Motor neuron (in vitro differentiated cells): ENCODE measurements at regions not wholly inside any gene's neighbourhood (a gene's known extent, or its start where the extent isn't known, plus 50 kb on each side); places are given as distances from the start of the nearest gene placed in this dataset.

Experiments used
- ATAC-seq, 8 experiments: fragments of 200-7000 bp; cut with Tn5 transposase; replicated peaks in 6 of 8; 2 replicates each; pipeline ENCODE4 v1.8.0; 2021; ENCODE audit warnings: mild to moderate bottlenecking in 8 of 8, moderate library complexity in 8 of 8
- H3K27ac ChIP-seq, 2 donors: fragments of 250-450 bp; sonication (Bioruptor Pico); 2 replicates each; pipeline ENCODE4 v1.9.0; 2021; ENCODE audit warnings: antibody characterized with exemption in 2 of 2, mild to moderate bottlenecking in 2 of 2, moderate library complexity in 1 of 2
- H3K4me1 ChIP-seq, 2 donors: fragments of 250-450 bp; sonication (Bioruptor Pico); replicated peaks in 1 of 2; 2 replicates each; pipeline ENCODE4 v1.6.1; 2021; ENCODE audit warnings: antibody characterized with exemption in 2 of 2, mild to moderate bottlenecking in 2 of 2, moderate library complexity in 1 of 2
- H3K4me3 ChIP-seq, 5 donors: fragments of 250-450 bp; sonication (Bioruptor Pico); 2 replicates each; pipeline ENCODE4 v1.9.0; 2021; ENCODE audit warnings: antibody characterized with exemption in 5 of 5, mild to moderate bottlenecking in 5 of 5, moderate library complexity in 4 of 5
- WGBS, 10 experiments: fragments of 450-650 bp; shearing (Covaris generic); methylation state at CpG; one replicate each; pipeline ENCODE4 v1.0.0; 2022; 5-methylcytosine and 5-hydroxymethylcytosine counted together
- in situ Hi-C, 9 experiments: fragments of 400-800 bp; cut with MboI; loops; one replicate each; pipeline ENCODE4 v1.15.0; 2021; ENCODE audit warnings: low sequenced_read_pairs in 9 of 9, low pct_unique_long_range_greater_than_20kb in 2 of 9; ENCODE audit not compliant: unreplicated experiment in 9 of 9

DNA sequence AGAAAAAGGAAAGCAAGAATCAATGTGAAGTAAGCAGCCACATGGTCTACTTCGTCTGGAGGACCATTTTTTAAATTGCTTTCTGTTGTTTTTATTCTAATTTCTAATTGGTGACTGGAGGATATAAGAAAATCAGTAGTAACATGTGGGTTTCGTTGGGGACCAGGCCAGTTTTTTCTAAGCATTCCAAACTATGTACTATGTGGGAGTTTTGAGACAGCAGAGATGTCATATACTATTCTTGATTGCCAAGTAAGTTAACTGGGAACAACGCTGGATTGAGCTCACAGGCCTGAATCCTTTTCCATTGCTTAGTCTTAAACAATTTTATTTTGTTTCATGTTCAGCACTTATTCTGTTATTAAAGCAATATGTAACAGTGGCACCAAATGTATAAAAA is 225.7 kb downstream of the TMEM167A start:
- in situ Hi-C loops, result loop anchor here in 1 of 9 experiments (25.0 kb wide), 1 partner anchor 89 kb away; no protein-coding TSS in a partner anchor
- WGBS, 10 experiments, result 30 to 100% (median 86%) methylated on average over 2 to 3 of the region's 3 CpGs; no CpG with 5 or more reads in 1 of the 10 experiments
- Histone ChIP-seq H3K4me1 (peaks cover 13 to 16% of the 10 kb centered on the region in 2 donors), H3K27ac (no peak overlapping the region), H3K4me3 (no peak overlapping the region)
- no peak for ATAC-seq

DNA sequence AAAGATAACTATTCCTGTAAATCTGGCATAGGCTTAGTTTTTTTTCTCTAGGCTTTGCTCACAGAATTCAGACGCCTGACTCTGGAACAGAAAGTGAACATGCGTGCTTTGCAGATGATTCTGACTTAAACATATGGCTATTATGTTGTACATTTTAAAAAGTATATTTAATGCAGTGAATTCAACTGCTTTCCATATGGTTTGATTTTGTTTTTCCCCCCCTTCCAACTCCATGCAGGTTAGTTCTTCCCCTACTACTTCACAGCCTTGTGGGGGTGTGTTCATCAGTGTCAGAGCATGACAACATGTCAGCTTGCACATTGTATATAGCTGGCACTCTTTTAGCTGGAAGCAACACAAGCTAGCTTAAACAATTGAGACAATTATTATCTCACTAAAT is 226.8 kb downstream of the TMEM167A start:
- Histone ChIP-seq H3K27ac (no peak overlapping the region), H3K4me1 (peaks cover 11 to 13% of the 10 kb centered on the region in 2 donors), H3K4me3 (no peak overlapping the region)
- whole genome bisulfite sequencing, 10 experiments, result 66 to 100% (median 89%) methylated on average over 1 to 2 of the region's 2 CpGs; no CpG with 5 or more reads in 4 of the 10 experiments
- ATAC-seq, result no peak
- in situ Hi-C loops, result loop anchor here in 1 of 9 experiments (25.0 kb wide), 1 partner anchor 88 kb away; no protein-coding TSS in a partner anchor

DNA sequence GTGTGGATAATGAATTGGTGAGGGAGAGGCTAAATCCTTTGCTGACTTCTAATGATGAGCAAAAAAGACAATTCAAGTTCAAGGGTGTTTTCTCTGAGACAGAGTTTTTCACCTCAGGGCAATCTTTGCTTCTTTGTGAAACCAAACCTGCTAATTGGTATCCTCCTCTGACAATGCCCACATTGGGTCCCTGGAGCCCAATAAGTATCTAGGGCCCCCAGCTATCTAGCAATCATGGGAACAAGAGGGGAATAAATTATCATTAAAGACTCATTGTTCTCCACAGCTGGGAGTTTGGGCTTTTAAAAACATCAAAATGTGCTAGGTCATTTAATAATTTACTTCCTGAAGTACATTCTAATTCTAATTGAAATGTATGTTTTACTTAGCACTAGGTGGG is 227.3 kb downstream of the TMEM167A start:
- ATAC-seq, result no peak
- in situ Hi-C loops, result loop anchor here in 1 of 9 experiments (25.0 kb wide), 1 partner anchor 88 kb away; no protein-coding TSS in a partner anchor
- Histone ChIP-seq H3K4me3 (no peak overlapping the region), H3K27ac (no peak overlapping the region), H3K4me1 (peaks cover 11 to 13% of the 10 kb centered on the region in 2 donors)

DNA sequence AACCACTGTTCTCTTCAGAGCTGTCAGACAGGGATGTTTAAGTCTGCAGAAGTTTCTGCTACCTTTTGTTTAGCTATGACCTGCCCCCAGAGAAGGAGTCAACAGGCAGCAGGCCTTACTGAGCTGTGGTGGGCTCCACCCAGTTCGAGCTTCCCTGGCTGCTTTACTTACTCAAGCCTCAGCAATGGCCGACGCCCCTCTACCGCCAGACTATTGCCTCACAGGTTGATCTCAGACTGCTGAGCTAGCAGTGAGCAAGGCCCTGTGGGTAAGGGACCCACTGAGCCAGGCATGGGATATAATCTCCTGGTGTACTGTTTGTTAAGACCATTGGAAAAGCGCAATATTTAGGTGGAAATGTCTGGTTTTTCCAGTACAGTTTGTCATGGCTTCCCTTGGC is 229.6 kb downstream of the TMEM167A start:
- H3K4me1 ChIP-seq, result peaks cover 11 to 13% of the 10 kb centered on the region in 2 donors
- WGBS, 10 experiments, result 20 to 100% (median 79%) methylated on average over 1 to 3 of the region's 5 CpGs; no CpG with 5 or more reads in 4 of the 10 experiments
- ATAC-seq, result peak in 2 of 8 experiments; percentile 12 to 58
- in situ Hi-C loops, result no loop called here
- no peak overlapping the region for H3K27ac ChIP-seq
- H3K4me3 ChIP-seq, result no peak overlapping the region

- ATAC-seq, result no peak
- H3K27ac ChIP-seq, result no peak overlapping the region
- in situ Hi-C loops, result no loop called here
- no peak overlapping the region for H3K4me3 ChIP-seq
- 0 to 100% (median 80%) methylated on average over 2 to 3 of the region's 3 CpGs; no CpG with 5 or more reads in 1 of the 10 experiments for WGBS, 10 experiments
- no peaks in the 10 kb centered on the region for H3K4me1 ChIP-seq
Observed at GRCh38 chr5:82839881-82840280, 237.3 kb downstream of the TMEM167A start.

DNA sequence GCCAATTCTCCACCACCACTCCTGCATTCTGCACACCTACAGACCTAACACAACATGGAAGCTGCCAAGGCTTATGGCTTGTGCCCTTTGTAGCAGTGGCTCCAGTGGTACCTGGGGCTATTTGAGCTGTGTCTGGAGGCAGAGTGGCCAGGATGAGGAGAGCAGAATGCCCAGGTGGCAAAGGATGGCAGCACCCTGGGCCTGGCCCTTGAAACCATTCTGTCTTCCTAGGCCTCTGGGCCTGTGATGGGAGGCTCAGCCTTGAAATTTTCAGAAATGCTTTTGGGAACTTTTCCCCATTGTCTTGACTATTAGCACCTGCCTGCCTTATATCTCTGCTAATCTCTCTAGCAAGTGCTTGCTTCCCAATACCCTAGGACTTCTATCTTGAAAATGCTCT is 241.7 kb downstream of the TMEM167A start:
- H3K4me3 ChIP-seq, result no peak overlapping the region
- in situ Hi-C loops, result no loop called here
- no peak overlapping the region for H3K27ac ChIP-seq
- ATAC-seq, result no peak
- no peaks in the 10 kb centered on the region for H3K4me1 ChIP-seq

DNA sequence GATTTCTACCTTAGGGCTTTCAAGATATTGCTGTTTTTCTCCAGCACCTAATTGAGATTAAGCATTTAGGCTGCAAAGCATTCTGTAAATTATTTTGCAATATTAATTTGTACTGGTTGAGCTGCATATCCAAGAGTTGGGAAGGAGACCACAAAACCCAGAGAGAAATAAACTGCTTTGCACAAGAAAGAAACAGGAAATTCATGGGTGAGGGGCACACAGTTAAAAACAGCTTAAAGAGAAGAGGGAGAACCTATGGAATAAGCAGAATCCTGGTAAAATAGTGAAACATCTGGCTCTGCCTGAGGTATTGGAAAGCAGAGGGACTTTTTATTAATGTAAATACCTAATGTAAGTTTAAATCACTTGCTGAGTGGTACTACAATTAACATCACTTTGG is 243.0 kb downstream of the TMEM167A start:
- ATAC-seq, result no peak
- Histone ChIP-seq H3K4me1 (no peaks in the 10 kb centered on the region), H3K27ac (no peak overlapping the region), H3K4me3 (no peak overlapping the region)
- in situ Hi-C loops, result no loop called here

DNA sequence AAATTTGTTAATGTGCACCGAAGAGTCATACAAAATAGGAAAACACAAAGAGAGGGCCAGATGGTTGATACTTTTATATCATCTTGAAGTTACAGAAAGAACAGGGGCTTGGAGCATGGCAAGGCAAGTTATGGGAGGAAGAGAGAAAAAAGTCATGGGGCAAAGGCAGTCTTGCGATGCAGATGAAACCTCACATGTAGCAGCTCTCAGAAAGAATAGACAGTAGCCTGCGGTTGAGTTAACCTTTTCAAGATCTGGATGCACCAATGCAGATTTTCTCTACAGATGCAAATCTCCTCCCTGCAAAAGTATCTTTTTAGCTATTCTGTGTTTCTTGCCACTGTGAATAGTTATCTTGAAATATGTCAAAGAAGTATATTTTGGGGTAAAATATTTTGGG is 243.9 kb downstream of the TMEM167A start:
- no peaks in the 10 kb centered on the region for H3K4me1 ChIP-seq

GRCh38 chr5:82832445-82832844 is 244.7 kb downstream of the TMEM167A start:
- in situ Hi-C loops, result no loop called here
- 0 to 100% (median 80%) methylated on average over 2 of the region's 2 CpGs; no CpG with 5 or more reads in 1 of the 10 experiments for WGBS, 10 experiments
- ATAC-seq, result peak in 3 of 8 experiments; percentile 54 to 87 (median 71)

More for the DNA sequence above, 243.9 kb downstream of the TMEM167A start:
- in situ Hi-C loops, result no loop called here
- Histone ChIP-seq H3K27ac (no peak overlapping the region), H3K4me3 (no peak overlapping the region)
- 28 to 100% (median 44%) methylated on average over 1 to 3 of the region's 3 CpGs; no CpG with 5 or more reads in 1 of the 10 experiments for WGBS, 10 experiments
- ATAC-seq, result peak in 2 of 8 experiments; percentile 20 to 33

GRCh38 chr5:82828211-82828610 is 249.0 kb downstream of the TMEM167A start:
- 50 to 94% (median 76%) methylated on average over 2 to 3 of the region's 3 CpGs; no CpG with 5 or more reads in 1 of the 10 experiments for WGBS, 10 experiments
- ATAC-seq, result no peak
- Histone ChIP-seq H3K27ac (no peak overlapping the region), H3K4me1 (no peaks in the 10 kb centered on the region), H3K4me3 (no peak overlapping the region)
- in situ Hi-C loops, result no loop called here

More at GRCh38 chr5:82832445-82832844, 244.7 kb downstream of the TMEM167A start:
- no peak overlapping the region for H3K4me3 ChIP-seq
- no peak overlapping the region for H3K27ac ChIP-seq
- H3K4me1 ChIP-seq, result no peaks in the 10 kb centered on the region

DNA sequence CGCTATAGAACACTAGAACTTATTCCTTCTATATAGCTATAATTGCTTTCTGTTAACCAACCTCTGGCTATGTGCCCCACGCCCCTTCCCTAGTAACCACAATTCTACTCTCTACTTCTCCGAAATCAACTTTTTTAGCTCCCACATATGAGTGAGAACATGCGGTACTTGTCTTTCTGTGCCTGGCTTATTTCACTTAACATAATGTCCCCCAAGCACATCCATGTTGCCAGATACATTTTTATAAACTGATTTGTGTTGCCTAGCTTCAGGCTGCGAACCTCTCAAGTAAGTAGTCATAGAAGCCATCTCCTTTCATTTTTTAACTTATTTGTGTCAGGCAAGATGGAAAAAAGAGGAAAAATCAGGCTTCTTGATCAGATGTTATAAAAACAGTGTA is 249.5 kb downstream of the TMEM167A start:
- in situ Hi-C loops, result no loop called here
- 43 to 93% (median 61%) methylated on average over 2 to 5 of the region's 5 CpGs; no CpG with 5 or more reads in 2 of the 10 experiments for WGBS, 10 experiments

GRCh38 chr5:82822634-82822927 is 254.6 kb downstream of the TMEM167A start:
- ATAC-seq, result no peak
- 58 to 92% (median 75%) methylated on average over 2 to 4 of the region's 4 CpGs for WGBS, 10 experiments
- H3K4me3 ChIP-seq, result no peak overlapping the region

More for the DNA sequence above, 249.5 kb downstream of the TMEM167A start:
- Histone ChIP-seq H3K27ac (no peak overlapping the region), H3K4me1 (peaks cover 0 to 2% of the 10 kb centered on the region in 2 donors), H3K4me3 (no peak overlapping the region)
- ATAC-seq, result no peak

DNA sequence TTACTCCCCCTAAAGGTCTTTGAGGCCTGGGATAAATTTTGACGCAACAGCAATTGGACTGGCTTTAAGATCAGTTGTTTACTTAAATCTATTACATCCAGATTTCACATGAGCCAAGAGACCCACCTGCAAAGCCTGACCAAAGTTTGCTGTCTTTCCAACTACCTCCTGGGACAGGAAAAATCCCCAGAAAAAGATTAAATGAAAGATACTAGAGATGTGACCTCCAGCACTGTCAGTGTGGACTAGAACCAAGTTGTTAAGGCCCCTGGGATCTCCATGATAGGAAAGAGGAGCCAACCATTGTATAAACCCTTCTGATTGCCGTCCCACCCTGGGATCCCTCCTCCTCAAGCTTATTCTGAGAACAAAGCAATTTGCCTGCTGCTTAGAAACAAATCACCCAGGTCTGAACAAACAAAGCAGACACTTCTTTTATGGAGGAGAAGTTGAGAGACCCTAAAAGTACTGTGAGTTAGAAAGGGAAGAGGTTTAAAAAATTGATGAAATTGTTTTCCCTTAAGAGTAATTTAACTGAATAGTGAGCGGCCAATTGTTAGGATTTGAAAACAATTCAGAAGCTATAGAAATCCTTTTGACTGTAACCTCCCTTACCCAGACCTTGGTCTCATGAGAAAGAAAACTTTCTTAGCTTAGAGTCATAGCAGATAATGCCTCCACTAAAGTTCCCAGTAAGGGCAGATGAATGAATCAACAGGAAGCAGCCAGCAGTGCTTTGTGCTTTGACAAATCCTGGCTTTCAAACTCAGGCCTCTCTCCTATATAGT is 255.2 kb downstream of the TMEM167A start:
- 0 to 100% (median 63%) methylated on average over 1 to 3 of the region's 3 CpGs; no CpG with 5 or more reads in 1 of the 10 experiments for WGBS, 10 experiments
- peaks cover 13 to 18% of the 10 kb centered on the region in 2 donors for H3K4me1 ChIP-seq
- peak in 5 of 8 experiments; percentile 19 to 88 (median 38) for ATAC-seq
- no peak overlapping the region for H3K4me3 ChIP-seq
- peak overlapping the region; percentile 20 to 52 for H3K27ac ChIP-seq
- in situ Hi-C loops, result no loop called here

More at GRCh38 chr5:82822634-82822927, 254.6 kb downstream of the TMEM167A start:
- Histone ChIP-seq H3K27ac (no peak overlapping the region), H3K4me1 (peaks cover 13 to 18% of the 10 kb centered on the region in 2 donors)
- in situ Hi-C loops, result no loop called here
